Bronchial epithelial cell (primary cell): ENCODE measurements at regions not wholly inside any gene's neighbourhood (a gene's known extent, or its start where the extent isn't known, plus 50 kb on each side); places are given as distances from the start of the nearest gene placed in this dataset.

ENCODE experiments used
- DNase-seq: peaks from one replicate; pipeline ENCODE4 v3.0.0-alpha.2; 2010; ENCODE audit warnings: low read depth
- FAIRE-seq: peaks from 2 replicates; lab custom pipeline; 2011; peaks lifted over from hg19 to GRCh38; lab: Jason Lieb, UNC
- H3K27me3 ChIP-seq: 2 replicates; pipeline ENCODE4 v1.5.1; 2011; ENCODE audit warnings: low read length; ENCODE audit not compliant: control insufficient read depth, insufficient read depth
- H3K36me3 ChIP-seq: 2 replicates; pipeline ENCODE4 v1.5.1; 2011; ENCODE audit warnings: low read length; ENCODE audit not compliant: control insufficient read depth, insufficient read depth
- H3K4me3 ChIP-seq: 2 replicates; pipeline ENCODE4 v1.5.1; 2011; ENCODE audit warnings: mild to moderate bottlenecking, low read depth, low read length, control low read depth
- CTCF ChIP-seq: IDR thresholded peaks from 2 replicates; pipeline ENCODE4 v1.5.1; 2011; ENCODE audit warnings: mild to moderate bottlenecking, moderate library complexity, low read length, control low read depth, inconsistent platforms; ENCODE audit not compliant: insufficient read depth, severe bottlenecking

GRCh38 chr22:26806445-26807175 is 149.2 kb downstream of the MIAT start:
- TF ChIP-seq CTCF = no peak
- DNase-seq (no peak), FAIRE-seq (no peak)
- no peaks in the 10 kb centered on the region for H3K36me3 ChIP-seq
- no peaks in the 10 kb centered on the region for H3K27me3 ChIP-seq
- H3K4me3 ChIP-seq = no peak overlapping the region

- no peaks in the 10 kb centered on the region for H3K36me3 ChIP-seq
- no peak for FAIRE-seq
- TF ChIP-seq CTCF = no peak
- H3K4me3 ChIP-seq = no peak overlapping the region
- H3K27me3 ChIP-seq = no peaks in the 10 kb centered on the region
- DNase-seq = no peak
Observed at GRCh38 chr22:26811647-26811992, 154.2 kb downstream of the MIAT start.

GRCh38 chr22:26812731-26813130 is 155.3 kb downstream of the MIAT start:
- H3K36me3 ChIP-seq = no peaks in the 10 kb centered on the region
- H3K4me3 ChIP-seq = no peak overlapping the region
- no peak for TF ChIP-seq CTCF
- no peak for FAIRE-seq
- no peak for DNase-seq
- no peaks in the 10 kb centered on the region for H3K27me3 ChIP-seq

GRCh38 chr22:26816726-26817125 is 159.3 kb downstream of the MIAT start:
- DNase-seq (no peak), FAIRE-seq (no peak)
- no peaks in the 10 kb centered on the region for H3K27me3 ChIP-seq
- no peaks in the 10 kb centered on the region for H3K36me3 ChIP-seq
- no peak overlapping the region for H3K4me3 ChIP-seq
- TF ChIP-seq CTCF = no peak

- H3K36me3 ChIP-seq = no peaks in the 10 kb centered on the region
- H3K4me3 ChIP-seq = no peak overlapping the region
- DNase-seq = no peak
- H3K27me3 ChIP-seq = no peaks in the 10 kb centered on the region
- no peak for TF ChIP-seq CTCF
- FAIRE-seq = no peak
Observed at GRCh38 chr22:26817926-26818325, 160.5 kb downstream of the MIAT start.

- FAIRE-seq (no peak), DNase-seq (no peak)
- Histone ChIP-seq H3K36me3 (no peaks in the 10 kb centered on the region), H3K4me3 (no peak overlapping the region), H3K27me3 (no peaks in the 10 kb centered on the region)
- TF ChIP-seq CTCF = no peak
Observed at GRCh38 chr22:26821854-26822253, 164.5 kb downstream of the MIAT start.
